HuH-7.5 (cell line): ENCODE measurements at regions not wholly inside any gene's neighbourhood (a gene's known extent, or its start where the extent isn't known, plus 50 kb on each side); places are given as distances from the start of the nearest gene placed in this dataset.

Experiments
- DNase-seq: peaks from one replicate; pipeline ENCODE4 v3.0.0; 2011; ENCODE audit warnings: low spot score

- no peak for DNase-seq
Observed at GRCh38 chr4:178275671-178276360, 833.6 kb upstream of the AGA start.

GRCh38 chr4:178280362-178280761, 838.1 kb upstream of the AGA start:
- no peak for DNase-seq

GRCh38 chr4:178288462-178288861, 846.2 kb upstream of the AGA start:
- DNase-seq = no peak

- DNase-seq = no peak
Observed at GRCh38 chr4:178293601-178294000, 851.4 kb upstream of the AGA start.

GRCh38 chr4:178296669-178297068, 854.4 kb upstream of the AGA start:
- no peak for DNase-seq

- DNase-seq = no peak
Observed at GRCh38 chr4:178306565-178306964, 864.3 kb upstream of the AGA start.

- DNase-seq = no peak
Observed at GRCh38 chr4:178309890-178310289, 867.7 kb upstream of the AGA start.

DNA sequence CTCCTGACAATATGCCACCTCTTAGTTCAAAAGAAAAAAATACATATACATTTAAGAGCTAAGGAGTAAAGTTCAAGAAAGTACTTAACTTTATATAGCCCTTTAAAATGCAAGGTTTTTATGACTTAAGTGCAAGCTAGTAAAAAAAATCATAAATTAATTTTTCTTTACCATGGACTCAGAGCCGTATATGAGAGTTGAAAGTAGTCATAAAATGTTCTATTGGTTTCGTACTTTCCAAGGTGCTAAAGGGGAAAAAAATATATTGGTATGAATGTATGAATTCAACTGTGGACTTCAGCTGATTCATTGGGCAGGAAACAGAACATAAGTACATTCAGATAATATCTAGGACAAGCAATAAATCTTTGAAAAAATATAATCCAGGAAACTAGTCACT, 869.8 kb upstream of the AGA start:
- DNase-seq = no peak

- DNase-seq = no peak
Observed at GRCh38 chr4:178314287-178314686, 872.0 kb upstream of the AGA start.

DNA sequence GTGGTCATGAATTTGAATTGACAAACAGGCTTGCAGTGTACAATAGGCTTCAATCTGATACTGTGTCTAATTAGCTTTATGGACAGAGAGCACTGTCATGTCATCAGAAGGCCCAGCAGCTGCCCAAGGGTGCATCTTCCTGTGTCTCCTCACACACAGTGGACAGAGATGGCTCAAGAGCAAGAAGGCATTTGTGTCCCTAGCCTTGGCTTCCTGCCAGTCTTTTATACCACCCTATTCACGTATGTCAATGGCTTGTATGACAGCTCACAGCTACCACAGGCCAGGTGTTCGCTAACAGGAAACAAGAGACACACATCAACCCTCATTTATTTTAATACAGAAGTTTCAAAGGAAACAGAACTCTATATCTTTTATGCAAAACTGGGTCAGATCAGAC, 874.0 kb upstream of the AGA start:
- no peak for DNase-seq

GRCh38 chr4:178320003-178320402, 877.8 kb upstream of the AGA start:
- DNase-seq = no peak

DNA sequence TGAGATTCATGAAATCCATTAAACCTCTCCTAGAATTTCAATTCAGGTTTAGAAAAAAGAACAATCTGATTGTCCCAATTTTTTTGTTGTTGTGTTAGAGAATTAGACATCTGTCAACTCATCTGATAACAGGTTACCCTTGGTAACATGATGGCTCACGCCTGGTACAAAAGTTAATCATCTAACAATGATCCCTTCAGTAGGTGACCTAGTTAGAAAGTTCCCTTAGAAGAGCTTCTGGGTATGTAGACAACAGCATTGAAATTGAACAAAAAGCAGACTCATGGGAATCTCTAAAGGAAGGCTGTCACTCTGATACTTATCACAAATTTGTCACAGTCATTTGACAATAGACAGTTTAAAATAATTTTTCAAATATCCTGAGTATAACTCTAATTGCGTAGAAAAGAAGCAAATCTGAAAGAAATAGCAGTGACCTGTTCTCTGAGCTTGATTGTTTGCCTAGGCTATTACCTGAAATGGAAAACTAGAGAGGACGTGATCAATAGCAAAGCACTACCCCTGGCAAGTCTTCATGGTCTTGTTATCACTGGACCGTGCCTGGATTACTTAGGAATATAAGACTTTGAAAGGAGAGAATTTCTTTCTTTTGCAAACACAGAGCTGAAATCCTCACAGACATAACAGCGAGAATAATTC, 880.4 kb upstream of the AGA start:
- DNase-seq = no peak

DNA sequence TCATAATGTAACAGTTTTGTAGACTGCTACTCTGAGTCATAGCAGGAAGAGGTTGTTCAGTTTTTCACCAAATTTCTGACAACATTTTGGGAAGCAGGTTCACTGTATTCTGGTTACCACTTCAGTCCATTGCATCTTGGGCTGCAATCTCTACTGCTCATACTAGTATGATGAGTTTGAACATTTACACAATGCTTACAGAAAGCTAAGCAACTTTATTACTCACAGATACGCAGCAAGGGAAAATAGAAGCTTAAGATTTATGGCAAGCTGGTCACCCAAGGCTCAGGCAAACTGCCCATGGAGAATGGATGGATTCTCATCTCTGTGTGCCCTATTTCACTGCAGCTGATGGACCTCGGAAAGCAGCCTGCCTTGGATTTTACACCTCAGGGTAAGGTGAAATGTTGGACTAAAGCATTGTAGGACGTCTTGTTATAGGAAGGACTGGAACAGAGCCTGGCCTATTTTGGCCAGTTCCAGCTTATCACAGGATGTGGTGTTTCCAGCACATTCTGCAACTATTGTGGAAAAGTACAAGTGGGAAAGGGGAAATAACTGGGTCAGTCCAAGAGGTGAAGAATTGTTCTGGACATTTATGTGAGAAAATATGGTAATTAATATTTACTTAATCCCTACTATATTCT, 887.1 kb upstream of the AGA start:
- no peak for DNase-seq

- no peak for DNase-seq
Observed at GRCh38 chr4:178333355-178333754, 891.1 kb upstream of the AGA start.

DNA sequence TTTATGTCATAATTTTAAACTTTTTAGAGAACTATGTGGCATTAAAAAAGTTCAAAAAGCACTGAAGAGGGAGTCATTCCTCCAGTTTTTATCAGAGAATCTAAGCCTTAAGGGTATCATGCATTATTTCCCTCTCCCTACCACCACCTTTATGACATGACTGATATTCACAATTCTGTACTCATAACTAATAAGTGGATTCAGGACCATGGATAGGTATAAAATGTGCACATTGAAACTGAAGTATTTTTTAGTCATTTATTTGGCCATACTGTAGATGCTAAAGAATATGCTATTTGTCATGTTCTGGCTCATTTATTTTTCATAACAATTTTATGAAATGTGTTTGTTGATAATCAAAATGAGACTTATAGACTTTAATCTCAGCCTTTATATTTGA, 897.5 kb upstream of the AGA start:
- DNase-seq = no peak

DNA sequence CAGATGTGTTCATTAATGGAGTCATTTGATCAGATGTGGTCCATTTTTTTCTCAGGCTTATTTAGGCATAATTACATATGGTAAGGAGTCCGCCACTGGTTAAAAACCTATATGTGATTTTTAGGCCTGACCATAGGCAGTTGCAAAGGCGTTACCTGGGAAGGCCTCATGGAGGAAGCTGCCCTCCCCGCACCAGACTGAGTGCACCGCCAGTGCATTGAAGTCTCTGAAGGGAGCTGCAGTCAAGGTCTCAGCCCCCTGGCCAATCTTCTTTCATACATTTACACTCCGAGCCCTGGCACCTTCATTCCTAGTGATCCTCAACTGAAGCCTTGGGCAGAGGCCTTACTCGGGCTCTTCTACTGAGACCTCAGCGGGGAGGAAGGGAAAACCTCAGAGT, 898.2 kb upstream of the AGA start:
- no peak for DNase-seq

GRCh38 chr4:178344096-178344495, 901.9 kb upstream of the AGA start:
- no peak for DNase-seq

DNA sequence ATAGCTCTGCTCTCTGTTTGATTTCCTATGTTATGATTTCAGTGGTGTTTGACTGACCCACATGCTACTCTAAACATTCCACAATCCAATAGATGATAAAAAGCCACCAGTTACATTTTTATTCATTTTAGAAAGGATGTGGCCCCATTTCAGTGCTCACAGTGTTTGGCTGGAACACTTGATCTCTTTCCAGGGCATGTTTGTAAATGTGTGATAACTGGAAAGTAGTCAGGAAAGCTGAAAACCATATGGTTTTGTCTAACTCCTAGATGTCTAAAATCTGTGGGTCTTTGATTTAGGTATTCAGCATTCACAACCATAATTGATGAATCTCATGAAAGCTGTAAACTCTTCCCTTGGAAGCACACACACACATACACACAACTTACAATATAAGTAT, 904.9 kb upstream of the AGA start:
- no peak for DNase-seq

- no peak for DNase-seq
Observed at GRCh38 chr4:178349601-178350000, 907.4 kb upstream of the AGA start.

DNA sequence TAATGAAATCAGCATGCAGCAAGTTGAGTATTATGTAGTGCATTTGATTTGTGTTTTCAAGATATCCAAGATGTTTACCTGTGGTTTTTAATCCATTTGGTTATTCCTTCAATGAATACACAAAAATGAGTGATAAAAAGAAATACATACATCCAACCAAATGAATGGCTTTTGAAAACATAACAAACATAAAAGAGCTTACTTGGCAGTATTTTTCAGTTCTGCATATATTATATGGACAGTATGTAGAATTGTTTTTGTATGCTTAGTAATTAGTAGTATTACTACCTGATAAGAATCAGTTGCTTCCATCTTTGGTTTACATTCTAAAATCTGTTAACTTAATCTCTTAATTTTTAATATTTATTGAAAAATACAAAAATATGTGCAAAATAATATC, 908.9 kb upstream of the AGA start:
- no peak for DNase-seq

GRCh38 chr4:178356725-178357124, 914.5 kb upstream of the AGA start:
- DNase-seq = no peak

DNA sequence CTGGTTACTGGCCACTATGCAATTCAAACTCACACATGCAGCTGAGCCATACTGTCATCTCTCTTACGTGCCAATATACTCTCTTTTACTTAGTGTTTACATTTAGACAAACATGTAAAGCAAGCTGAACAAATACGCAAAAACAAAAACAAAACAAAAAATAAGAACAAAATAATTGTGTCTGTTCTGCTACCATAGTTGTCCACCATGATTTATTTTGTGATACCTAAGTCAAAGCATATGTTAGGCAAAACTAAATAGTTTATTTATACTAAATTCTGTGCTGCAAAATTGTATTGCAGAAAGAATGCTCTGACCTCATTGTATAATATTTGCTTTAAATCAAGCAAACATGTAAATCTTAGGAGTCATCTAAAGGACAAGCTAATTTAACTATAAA, 943.2 kb upstream of the AGA start:
- DNase-seq = no peak

- DNase-seq = no peak
Observed at GRCh38 chr4:178387756-178388155, 945.5 kb upstream of the AGA start.

DNA sequence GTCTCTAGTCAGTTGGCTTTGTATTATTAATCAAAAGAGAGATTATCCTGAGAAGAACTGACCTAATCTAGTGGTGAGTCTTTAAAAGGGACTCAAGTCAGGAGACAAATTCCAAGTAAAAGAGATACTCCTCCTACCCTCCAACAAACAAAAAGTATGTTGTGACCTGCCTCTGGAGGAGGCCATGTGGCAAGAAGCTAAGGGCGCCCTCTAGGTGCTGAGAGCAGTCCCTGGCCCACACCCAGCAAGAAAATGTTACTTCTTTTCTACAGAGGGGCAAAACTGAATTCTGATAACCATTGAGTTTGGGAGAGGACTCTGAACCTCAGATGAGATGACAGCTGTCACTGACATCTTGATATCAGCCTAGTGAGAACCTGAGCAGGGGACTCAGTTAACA, 953.6 kb upstream of the AGA start:
- no peak for DNase-seq
